ENCODE measurements at regions not wholly inside any gene's neighbourhood (a gene's known extent, or its start where the extent isn't known, plus 50 kb on each side); places are given as distances from the start of the nearest gene placed in this dataset.

DNA sequence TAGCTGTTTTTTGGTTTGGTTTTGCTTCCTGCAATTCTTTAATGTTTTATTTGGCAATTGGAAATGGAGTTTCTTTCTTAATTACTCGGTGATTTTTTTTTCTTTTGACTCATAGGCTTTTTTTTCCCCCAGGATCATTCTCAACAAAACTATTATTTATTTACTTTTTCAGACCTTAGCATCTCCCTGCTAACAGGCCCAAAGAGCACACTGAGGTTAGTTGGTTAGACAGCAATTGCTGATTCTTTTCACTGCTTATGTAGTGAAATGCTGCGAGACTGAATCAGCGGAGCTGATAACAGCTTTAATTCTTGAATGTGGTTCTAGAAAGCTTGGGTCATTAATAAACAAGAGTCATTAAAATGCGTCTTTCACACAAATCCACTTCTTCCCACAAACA is 79.1 kb upstream of the ZFP64 start:
- TF ChIP-seq POLR2A (IDR thresholded peaks at IDR 0.05; ENCODE audit: low read depth) (no peak), EP300 (IDR thresholded peaks at IDR 0.05) (no peak), POLR2AphosphoS5 (IDR thresholded peaks at IDR 0.05) (no peak)
- TF ChIP-seq, protein P1, sequence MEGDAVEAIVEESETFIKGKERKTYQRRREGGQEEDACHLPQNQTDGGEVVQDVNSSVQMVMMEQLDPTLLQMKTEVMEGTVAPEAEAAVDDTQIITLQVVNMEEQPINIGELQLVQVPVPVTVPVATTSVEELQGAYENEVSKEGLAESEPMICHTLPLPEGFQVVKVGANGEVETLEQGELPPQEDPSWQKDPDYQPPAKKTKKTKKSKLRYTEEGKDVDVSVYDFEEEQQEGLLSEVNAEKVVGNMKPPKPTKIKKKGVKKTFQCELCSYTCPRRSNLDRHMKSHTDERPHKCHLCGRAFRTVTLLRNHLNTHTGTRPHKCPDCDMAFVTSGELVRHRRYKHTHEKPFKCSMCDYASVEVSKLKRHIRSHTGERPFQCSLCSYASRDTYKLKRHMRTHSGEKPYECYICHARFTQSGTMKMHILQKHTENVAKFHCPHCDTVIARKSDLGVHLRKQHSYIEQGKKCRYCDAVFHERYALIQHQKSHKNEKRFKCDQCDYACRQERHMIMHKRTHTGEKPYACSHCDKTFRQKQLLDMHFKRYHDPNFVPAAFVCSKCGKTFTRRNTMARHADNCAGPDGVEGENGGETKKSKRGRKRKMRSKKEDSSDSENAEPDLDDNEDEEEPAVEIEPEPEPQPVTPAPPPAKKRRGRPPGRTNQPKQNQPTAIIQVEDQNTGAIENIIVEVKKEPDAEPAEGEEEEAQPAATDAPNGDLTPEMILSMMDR (IDR thresholded peaks at IDR 0.05), result no peak
- Histone ChIP-seq H3K36me3 (no peaks in the 10 kb centered on the region), H3K9me3 (no peaks in the 10 kb centered on the region), H3K4me1 (peaks cover 0 to 7% (median 3%) of the 10 kb centered on the region in 4 donors), H3K27me3 (no peaks in the 10 kb centered on the region), H3K27ac (replicated peaks in 1 of 4) (no peak overlapping the region), H3K4me3 (no peak overlapping the region)
- intact Hi-C loops (cut with DNase I), result no loop called here
- 73% methylated on average over 4 of the region's 4 CpGs for WGBS
- peak; percentile 39 for DNase-seq (ENCODE audit: extremely low spot score)

DNA sequence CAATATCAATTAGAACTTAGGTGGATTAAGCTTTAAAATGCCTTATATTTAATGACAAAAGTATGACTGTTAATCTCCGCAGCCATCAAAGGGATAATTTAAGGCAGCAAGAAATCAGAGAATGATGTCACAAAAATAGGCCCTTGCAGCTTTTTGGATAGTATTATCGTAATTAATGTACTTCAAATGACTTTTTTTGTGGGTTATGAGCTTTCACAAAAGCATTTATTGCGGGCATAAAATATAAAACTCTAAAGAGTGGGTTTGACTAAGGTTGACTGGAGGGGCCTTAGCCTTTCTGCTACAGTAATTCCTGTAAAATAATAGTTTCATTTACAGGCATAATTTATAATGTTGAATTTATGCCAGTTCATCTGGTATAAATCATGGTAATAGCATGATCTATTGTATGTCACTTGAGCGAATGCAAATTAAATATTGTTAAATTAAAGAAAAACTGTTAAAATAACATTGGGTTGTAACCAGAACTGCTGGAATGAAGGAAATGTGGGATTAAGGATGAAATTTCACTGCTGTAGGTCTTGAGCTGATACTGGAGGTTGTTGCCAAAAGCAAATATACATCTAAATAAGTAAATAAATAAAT is 78.5 kb upstream of the ZFP64 start:
- 88% methylated on average over 4 of the region's 4 CpGs for WGBS
- Histone ChIP-seq H3K4me1 (peaks cover 0 to 3% (median under 1%) of the 10 kb centered on the region in 4 donors), H3K27me3 (peaks cover 0 to 3% (median under 1%) of the 10 kb centered on the region in 4 donors), H3K9me3 (no peaks in the 10 kb centered on the region), H3K27ac (replicated peaks in 1 of 4) (no peak overlapping the region), H3K4me3 (no peak overlapping the region), H3K36me3 (no peaks in the 10 kb centered on the region)
- intact Hi-C loops (cut with DNase I), result no loop called here
- TF ChIP-seq POLR2A (IDR thresholded peaks at IDR 0.05; ENCODE audit: low read depth) (no peak), POLR2AphosphoS5 (IDR thresholded peaks at IDR 0.05) (no peak), EP300 (IDR thresholded peaks at IDR 0.05) (no peak)
- TF ChIP-seq, protein P1 (IDR thresholded peaks at IDR 0.05), result no peak
- no peak for DNase-seq (ENCODE audit: extremely low spot score)

DNA sequence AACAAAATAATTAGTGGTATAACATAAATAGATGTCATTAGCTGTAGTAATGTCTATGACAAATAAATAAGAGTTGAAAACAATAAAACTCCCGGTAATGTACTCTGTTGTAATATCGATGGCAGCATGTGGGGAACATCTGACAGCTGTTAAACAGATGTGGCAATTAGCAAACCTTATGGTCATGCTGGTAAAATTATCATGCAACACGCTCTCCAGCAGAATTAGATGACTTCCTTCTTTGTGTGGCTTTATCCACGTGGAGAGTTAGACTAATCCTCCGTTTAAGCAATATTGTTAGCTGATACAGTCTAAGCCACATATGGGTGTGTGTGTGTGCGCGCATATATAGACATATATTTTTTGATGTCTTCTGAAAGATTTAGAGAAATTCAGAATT is 77.7 kb upstream of the ZFP64 start:
- intact Hi-C loops (cut with DNase I), result no loop called here
- no peaks in the 10 kb centered on the region for H3K36me3 ChIP-seq
- TF ChIP-seq, protein P1 (IDR thresholded peaks at IDR 0.05), result no peak
- peak in 1 of 2 donors; percentile 32 for TF ChIP-seq POLR2AphosphoS5 (IDR thresholded peaks at IDR 0.05)
- H3K4me1 ChIP-seq, result no peaks in the 10 kb centered on the region
- no peak overlapping the region for H3K4me3 ChIP-seq
- DNase-seq (ENCODE audit: extremely low spot score), result no peak
- H3K27me3 ChIP-seq, result peaks cover 0 to 5% (median 2%) of the 10 kb centered on the region in 4 donors
- WGBS, result 51% methylated on average over 7 of the region's 7 CpGs
- no peak overlapping the region for H3K27ac ChIP-seq (replicated peaks in 1 of 4)
- no peaks in the 10 kb centered on the region for H3K9me3 ChIP-seq

DNA sequence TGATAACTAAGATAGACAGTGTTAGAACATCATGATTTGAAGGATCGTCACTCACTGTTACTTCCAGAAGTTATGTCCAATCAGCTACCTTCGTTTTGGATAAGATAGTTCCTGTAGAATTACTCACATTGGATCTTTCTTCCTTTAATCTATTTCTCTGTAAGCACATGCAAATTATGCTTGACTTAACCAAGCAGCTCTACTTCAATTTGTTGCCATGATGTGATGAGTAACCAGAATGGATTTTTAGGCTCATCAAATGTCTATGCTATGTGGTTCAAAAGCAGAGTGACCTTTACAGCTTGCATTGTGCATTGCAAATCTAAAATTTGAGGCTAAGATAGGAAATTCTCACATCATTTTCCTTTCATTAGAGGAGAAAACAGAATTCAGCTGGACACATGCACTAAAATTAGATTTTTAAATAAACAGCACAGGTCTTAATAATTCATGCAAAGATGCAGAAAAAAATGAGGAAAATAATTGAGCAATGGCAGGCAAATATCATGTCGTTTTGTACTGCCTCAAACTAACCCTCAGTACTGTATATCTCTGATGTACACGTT is 76.7 kb upstream of the ZFP64 start:
- Histone ChIP-seq H3K4me1 (no peaks in the 10 kb centered on the region), H3K27me3 (peaks cover 0 to 5% (median 2%) of the 10 kb centered on the region in 4 donors), H3K9me3 (no peaks in the 10 kb centered on the region), H3K36me3 (no peaks in the 10 kb centered on the region), H3K27ac (replicated peaks in 1 of 4) (no peak overlapping the region), H3K4me3 (no peak overlapping the region)
- DNase-seq (ENCODE audit: extremely low spot score), result no peak
- intact Hi-C loops (cut with DNase I), result no loop called here
- no peak for TF ChIP-seq EP300 (IDR thresholded peaks at IDR 0.05)
- TF ChIP-seq POLR2A (IDR thresholded peaks at IDR 0.05; ENCODE audit: low read depth), result no peak
- TF ChIP-seq, protein P1 (IDR thresholded peaks at IDR 0.05), result no peak
- no peak for TF ChIP-seq POLR2AphosphoS5 (IDR thresholded peaks at IDR 0.05)
- 73% methylated on average over 4 of the region's 4 CpGs for WGBS

DNA sequence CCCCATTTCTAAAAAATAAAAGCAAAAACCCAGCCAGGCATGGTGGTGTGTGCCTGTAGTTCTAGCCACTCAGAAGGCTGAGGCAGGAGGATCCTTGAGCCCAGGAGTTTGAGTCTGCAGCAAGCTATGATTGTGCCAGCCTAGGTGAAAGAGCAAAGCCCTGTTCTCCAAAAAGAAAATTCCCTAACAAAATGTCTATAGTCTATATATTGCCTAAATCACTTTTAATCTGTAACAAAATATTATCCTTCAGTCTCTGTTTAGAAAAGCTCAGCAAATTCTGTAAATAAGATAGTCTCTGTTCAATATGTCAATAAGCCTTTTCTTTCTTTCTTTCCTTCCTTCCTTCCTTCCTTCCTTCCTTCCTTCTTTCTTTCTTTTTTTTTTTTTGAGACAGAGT is 75.8 kb upstream of the ZFP64 start:
- DNase-seq (ENCODE audit: extremely low spot score), result no peak
- Histone ChIP-seq H3K27ac (replicated peaks in 1 of 4) (no peak overlapping the region), H3K36me3 (no peaks in the 10 kb centered on the region), H3K9me3 (no peaks in the 10 kb centered on the region), H3K4me3 (no peak overlapping the region), H3K27me3 (peaks cover 0 to 11% (median 2%) of the 10 kb centered on the region in 4 donors), H3K4me1 (no peaks in the 10 kb centered on the region)
- intact Hi-C loops (cut with DNase I), result no loop called here
- TF ChIP-seq, protein P1 (IDR thresholded peaks at IDR 0.05), result no peak
- TF ChIP-seq POLR2A (IDR thresholded peaks at IDR 0.05; ENCODE audit: low read depth) (no peak), EP300 (IDR thresholded peaks at IDR 0.05) (no peak), POLR2AphosphoS5 (IDR thresholded peaks at IDR 0.05) (no peak)

Measured in esophagus muscularis mucosa (tissue), 4 donors.